K562 (cell line): ENCODE measurements at regions not wholly inside any gene's neighbourhood (a gene's known extent, or its start where the extent isn't known, plus 50 kb on each side); places are given as distances from the start of the nearest gene placed in this dataset.
"Not testable (repeated sequence)": the region's sequence is repeated elsewhere in the genome, so short reads cannot be mapped to it uniquely, and the experiment has no call there.

Source experiments
- ATAC-seq: fragments of 200-7000 bp; cut with Tn5 transposase; 3 replicates; pipeline ENCODE4 v1.9.1; 2020; ENCODE audit warnings: moderate library complexity
- BruUV-seq: library from RNA; stranded (reverse); fragments of 400-500 nt; replicated peaks from 2 replicates; lab custom pipeline; 2021; lab: Mats Ljungman, UMichigan
- CTCF ChIA-PET: fragments of 300-600 bp; formaldehyde crosslinking; extraction: SDS; loops from one replicate; lab custom pipeline; 2021; ENCODE audit warnings: low intra/inter-chr PET ratio; lab: Yijun Ruan, JAX
- POLR2A ChIA-PET: fragments of 300-600, 350-650 bp; sonication (Branson Sonifier 250); formaldehyde crosslinking; extraction: SDS; loops from one replicate; lab custom pipeline; 2021; ENCODE audit warnings: antibody characterized with exemption, inconsistent platforms; lab: Yijun Ruan, JAX
- DNase-seq, 4 experiments: peaks; one replicate each; pipeline versions ENCODE4 v3.0.0 to v3.0.0-alpha.2; 2011 to 2018; ENCODE audit warnings: low spot score in 3 of 4, mixed read lengths in 3 of 4; ENCODE audit errors: extremely low read depth in 1 of 4
- FAIRE-seq: peaks from 2 replicates; lab custom pipeline; 2011; peaks lifted over from hg19 to GRCh38; lab: Jason Lieb, UNC
- H2AFZ ChIP-seq: 2 replicates; pipeline ENCODE4 v1.6.0; 2011; ENCODE audit warnings: low read depth, low read length, control low read depth, inconsistent platforms
- H3K27ac ChIP-seq: fragments of 200-600 bp; 3 replicates; pipeline ENCODE4 v1.8.0; 2011; ENCODE audit warnings: low read depth, mild to moderate bottlenecking, control low read depth, inconsistent platforms, low read length, moderate library complexity, mixed read lengths; ENCODE audit errors: extremely low read depth
- H3K27me3 ChIP-seq, 2 experiments: fragments of 300-600 bp in 1 of 2; 2 replicates in 1 of 2; 3 replicates in 1 of 2; pipeline versions ENCODE4 v1.6.0 to v1.8.0; 2011; ENCODE audit warnings: inconsistent platforms in 2 of 2, low read length in 2 of 2, mild to moderate bottlenecking in 1 of 2, mixed read lengths in 1 of 2, moderate library complexity in 1 of 2; ENCODE audit not compliant: control insufficient read depth in 2 of 2, insufficient read depth in 2 of 2
- H3K36me3 ChIP-seq: fragments of 300-600 bp; 3 replicates; pipeline ENCODE4 v1.8.0; 2011; ENCODE audit warnings: mild to moderate bottlenecking, low read length, inconsistent platforms; ENCODE audit not compliant: control insufficient read depth, insufficient read depth
- H3K4me1 ChIP-seq, 2 experiments: fragments of 200-600 bp in 1 of 2; replicated peaks in 1 of 2; 2 replicates in 1 of 2; 3 replicates in 1 of 2; pipeline versions ENCODE4 v1.5.1 to v1.8.0; 2011; ENCODE audit warnings: inconsistent platforms in 2 of 2, low read length in 2 of 2, mild to moderate bottlenecking in 1 of 2, mixed read lengths in 1 of 2, moderate library complexity in 1 of 2; ENCODE audit not compliant: control insufficient read depth in 2 of 2, insufficient read depth in 2 of 2
- H3K4me2 ChIP-seq: 2 replicates; pipeline ENCODE4 v1.6.1; 2011; ENCODE audit warnings: low read length, control low read depth, inconsistent platforms, mixed read lengths; ENCODE audit not compliant: insufficient read depth
- H3K4me3 ChIP-seq: fragments of 200-600 bp; sonication (generic), shearing (Covaris generic); 2 replicates; pipeline ENCODE4 v1.5.1; 2016; ENCODE audit warnings: control low read depth, inconsistent platforms
- H3K79me2 ChIP-seq: fragments of 200-600 bp; 3 replicates; pipeline ENCODE4 v1.8.0; 2011; ENCODE audit warnings: low read length, inconsistent platforms; ENCODE audit not compliant: control insufficient read depth, insufficient read depth
- H3K9ac ChIP-seq, 2 experiments: 2 replicates each; pipeline versions ENCODE4 v1.6.0 to v1.6.1; 2011; ENCODE audit warnings: low read depth in 2 of 2, low read length in 2 of 2, control low read depth in 1 of 2, inconsistent platforms in 1 of 2, mild to moderate bottlenecking in 1 of 2, mixed read lengths in 1 of 2; ENCODE audit not compliant: insufficient read depth in 1 of 2
- H3K9me1 ChIP-seq: one replicate; pipeline ENCODE4 v1.6.0; 2011; ENCODE audit warnings: inconsistent platforms, mild to moderate bottlenecking, low read length, moderate library complexity; ENCODE audit not compliant: control insufficient read depth, insufficient read depth
- H3K9me3 ChIP-seq: replicated peaks from 2 replicates; pipeline ENCODE4 v1.5.1; 2011; ENCODE audit warnings: low read depth, low read length, inconsistent platforms; ENCODE audit not compliant: control insufficient read depth, insufficient read depth
- H4K20me1 ChIP-seq: replicated peaks from 2 replicates; pipeline ENCODE4 v1.6.1; 2011; ENCODE audit warnings: low read length, inconsistent platforms, mixed read lengths; ENCODE audit not compliant: control insufficient read depth, insufficient read depth
- ATF7 ChIP-seq: fragments of 450-650 bp; IDR thresholded peaks from 2 replicates; pipeline ENCODE4 v1.7.1; 2014; ENCODE audit warnings: mild to moderate bottlenecking, moderate library complexity
- BCOR ChIP-seq: fragments of 450-650 bp; IDR thresholded peaks from 2 replicates; pipeline ENCODE4 v1.6.1; 2016
- CC2D1A ChIP-seq: fragments of 450-650 bp; IDR thresholded peaks from 2 replicates; pipeline ENCODE4 v1.6.1; 2017; ENCODE audit warnings: mild to moderate bottlenecking
- KDM1A ChIP-seq, 2 experiments: fragments of 450-650 bp; IDR thresholded peaks; 2 replicates each; pipeline ENCODE4 v1.6.1; 2016; ENCODE audit warnings: mild to moderate bottlenecking in 2 of 2
- RREB1 ChIP-seq: fragments of 250-450 bp; sonication (Bioruptor Pico); IDR thresholded peaks from 2 replicates; pipeline ENCODE4 v1.4.0; 2020
- ZNF146 ChIP-seq: IDR thresholded peaks from one replicate; pipeline ENCODE4 v1.6.1; 2018; ENCODE audit warnings: missing compliant biosample characterization; ENCODE audit not compliant: unreplicated experiment
- ZNF740 ChIP-seq, 3 experiments: fragments of 200-800 bp in 1 of 3; sonication (Bioruptor generic) in 1 of 3; sonication (generic) in 1 of 3; formaldehyde crosslinking in 1 of 3; IDR thresholded peaks; 2 replicates each; pipeline versions ENCODE4 v1.6.1 to v1.8.0; 2016 to 2022; ENCODE audit warnings: mild to moderate bottlenecking in 2 of 3, missing compliant biosample characterization in 2 of 3, missing genetic modification characterization in 2 of 3, missing genetic modification reagents in 1 of 3
- WGBS: fragments of 100-300 bp; shearing (Covaris generic); methylation state at CpG from one replicate; pipeline ENCODE4 v1.1.6; 2016; ENCODE audit warnings: low coverage, mixed read lengths; ENCODE audit not compliant: insufficient coverage; ENCODE audit errors: missing lambda C conversion rate; 5-methylcytosine and 5-hydroxymethylcytosine counted together
- in situ Hi-C: fragments of 300-500 bp; cut with MboI; formaldehyde crosslinking; loops from 4 replicates; pipeline ENCODE4 v1.15.0; 2018; ENCODE audit warnings: inconsistent platforms, mixed read lengths
- intact Hi-C: fragments of 100-400 bp; cut with micrococcal nuclease; formaldehyde crosslinking; loops from 2 replicates; pipeline ENCODE4 v1.14.2; 2022

GRCh38 chr7:84883570-84883969 is 303.3 kb downstream of the SEMA3D start:
- in situ Hi-C loops, DNase-seq, H2AFZ ChIP-seq, H3K9me3 ChIP-seq, H3K27ac ChIP-seq, H3K9me1 ChIP-seq, FAIRE-seq, H3K4me2 ChIP-seq, H3K9ac ChIP-seq, H3K4me3 ChIP-seq, CTCF ChIA-PET, H3K27me3 ChIP-seq, ATAC-seq, H3K36me3 ChIP-seq, H4K20me1 ChIP-seq, BruUV-seq, H3K4me1 ChIP-seq, POLR2A ChIA-PET: not testable (repeated sequence)
- WGBS: 67% methylated on average over 1 of the region's 1 CpG
- intact Hi-C loops: loop anchor here (5.0 kb wide), 1 partner anchor 101 kb away; no protein-coding TSS in a partner anchor
- TF ChIP-seq BCOR (0 out of 2 replicates have a peak, but pooled peaks have one; percentile 32), ZNF146 (CRISPR knock-in tag) (peak; percentile 73), KDM1A (IDR thresholded peaks at IDR 0.05) (0 out of 4 replicates have a peak, but pooled peaks of 1 of the 2 experiments have one; percentile 13)
- H3K79me2 ChIP-seq: peaks cover 18% of the 10 kb centered on the region

GRCh38 chr7:84880326-84880997 is 306.4 kb downstream of the SEMA3D start:
- H4K20me1 ChIP-seq; H3K4me1 ChIP-seq; CTCF ChIA-PET; in situ Hi-C loops; H3K9me3 ChIP-seq; H3K9me1 ChIP-seq; H3K27me3 ChIP-seq; FAIRE-seq; BruUV-seq; H3K36me3 ChIP-seq; TF ChIP-seq ZNF740 (tag; IDR thresholded peaks at IDR 0.05): not testable (repeated sequence)
- H2AFZ ChIP-seq: peak overlapping the region; percentile 99
- peak overlapping the region; percentile 77 for H3K4me3 ChIP-seq
- intact Hi-C loops: loop anchor here (5.0 kb wide), 1 partner anchor 98 kb away; no protein-coding TSS in a partner anchor
- H3K27ac ChIP-seq: peak overlapping the region; percentile 85
- WGBS: under 1% methylated on average over 52 of the region's 60 CpGs
- peaks cover 48% of the 10 kb centered on the region for H3K79me2 ChIP-seq
- DNase-seq (peak; percentile 62 to 90 (median 68)), ATAC-seq (peak; percentile 99)
- H3K4me2 ChIP-seq: peak overlapping the region; percentile 79
- H3K9ac ChIP-seq: peak overlapping the region; percentile 83 to 96
- POLR2A ChIA-PET: interaction anchor here (0.6 to 1.3 kb wide), 3 partner anchors 10 to 213 kb away, joined by 3 to 4 read pairs (median 3); no protein-coding TSS in a partner anchor
- TF ChIP-seq ZNF740 (CRISPR knock-in tag; IDR thresholded peaks at IDR 0.05) (0 out of 2 replicates have a peak, but pooled peaks have one; percentile 44), ATF7 (peak; percentile 66), RREB1 (0 out of 2 replicates have a peak, but pooled peaks have one; percentile 75), CC2D1A (0 out of 2 replicates have a peak, but pooled peaks have one; percentile 33)
